ENCODE measurements at regions not wholly inside any gene's neighbourhood (a gene's known extent, or its start where the extent isn't known, plus 50 kb on each side); places are given as distances from the start of the nearest gene placed in this dataset.

- Mint-ChIP-seq H3K27me3 (peaks cover 16% of the 10 kb centered on the region), H3K36me3 (no peaks in the 10 kb centered on the region), H3K4me1 (peaks cover 0 to 3% (median 0%) of the 10 kb centered on the region in 4 donors), H3K9me3 (no peaks in the 10 kb centered on the region), H3K27ac (no peak overlapping the region), H3K4me3 (no peak overlapping the region)
- Histone ChIP-seq H3K27me3 (ENCODE audit: control insufficient read depth, insufficient read depth, low read length) (no peaks in the 10 kb centered on the region), H3K36me3 (ENCODE audit: control insufficient read depth, insufficient read depth, low read length) (no peaks in the 10 kb centered on the region), H3K9me3 (ENCODE audit: control insufficient read depth in 2 of 2, low read length in 2 of 2) (no peaks in the 10 kb centered on the region), H3K4me3 (ENCODE audit: low read depth, low read length) (no peak overlapping the region), H3K27ac (ENCODE audit: insufficient read depth, low read length, poor library complexity, severe bottlenecking) (no peak overlapping the region), H3K4me1 (ENCODE audit: control insufficient read depth, insufficient read depth, low read length, poor library complexity, severe bottlenecking) (no peaks in the 10 kb centered on the region)
- ATAC-seq (ENCODE audit: low read depth in 2 of 2) (no peak), DNase-seq (no peak)
These were observed 75.0 kb upstream of the DHX15 start for GRCh38 chr4:24659241-24659961.

- no peak for DNase-seq
- no peaks in the 10 kb centered on the region for H3K9me3 Mint-ChIP-seq
- peaks cover 12% of the 10 kb centered on the region for H3K27me3 Mint-ChIP-seq
- no peak overlapping the region for H3K27ac ChIP-seq (ENCODE audit: insufficient read depth, low read length, poor library complexity, severe bottlenecking)
- H3K36me3 ChIP-seq (ENCODE audit: control insufficient read depth, insufficient read depth, low read length), result no peaks in the 10 kb centered on the region
- H3K4me3 Mint-ChIP-seq, result no peak overlapping the region
- H3K9me3 ChIP-seq (ENCODE audit: control insufficient read depth in 2 of 2, low read length in 2 of 2), result no peaks in the 10 kb centered on the region
- H3K36me3 Mint-ChIP-seq, result no peaks in the 10 kb centered on the region
- H3K4me1 Mint-ChIP-seq, result peaks cover 0 to 3% (median 0%) of the 10 kb centered on the region in 4 donors
- no peak overlapping the region for H3K27ac Mint-ChIP-seq
- ATAC-seq (ENCODE audit: low read depth in 2 of 2), result no peak
- no peaks in the 10 kb centered on the region for H3K27me3 ChIP-seq (ENCODE audit: control insufficient read depth, insufficient read depth, low read length)
- no peaks in the 10 kb centered on the region for H3K4me1 ChIP-seq (ENCODE audit: control insufficient read depth, insufficient read depth, low read length, poor library complexity, severe bottlenecking)
- no peak overlapping the region for H3K4me3 ChIP-seq (ENCODE audit: low read depth, low read length)
These were observed 77.7 kb upstream of the DHX15 start for GRCh38 chr4:24662056-24662455.

DNA sequence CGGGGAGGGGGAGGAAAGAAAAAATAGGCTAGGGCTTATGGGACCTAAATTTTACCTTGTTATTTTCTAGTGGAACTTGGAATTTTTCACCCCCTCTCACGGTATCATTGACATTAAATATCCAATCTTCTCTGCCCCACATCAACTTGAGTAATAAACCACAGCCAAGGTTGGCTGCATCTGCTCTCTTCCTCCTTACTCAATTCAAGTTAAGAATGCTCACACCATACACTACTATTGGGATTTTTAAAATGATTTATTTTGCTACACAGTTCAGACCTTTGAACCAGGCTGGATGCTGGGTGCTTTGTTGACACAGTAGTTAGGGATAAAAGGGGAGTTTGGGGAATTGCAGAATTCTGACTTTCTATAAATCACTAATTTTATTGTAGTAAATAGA is 78.2 kb upstream of the DHX15 start:
- Histone ChIP-seq H3K27ac (ENCODE audit: insufficient read depth, low read length, poor library complexity, severe bottlenecking) (no peak overlapping the region), H3K9me3 (ENCODE audit: control insufficient read depth in 2 of 2, low read length in 2 of 2) (no peaks in the 10 kb centered on the region), H3K4me3 (ENCODE audit: low read depth, low read length) (no peak overlapping the region), H3K36me3 (ENCODE audit: control insufficient read depth, insufficient read depth, low read length) (no peaks in the 10 kb centered on the region), H3K27me3 (ENCODE audit: control insufficient read depth, insufficient read depth, low read length) (no peaks in the 10 kb centered on the region), H3K4me1 (ENCODE audit: control insufficient read depth, insufficient read depth, low read length, poor library complexity, severe bottlenecking) (no peaks in the 10 kb centered on the region)
- Mint-ChIP-seq H3K27me3 (peaks cover 11% of the 10 kb centered on the region), H3K27ac (no peak overlapping the region), H3K9me3 (no peaks in the 10 kb centered on the region), H3K36me3 (no peaks in the 10 kb centered on the region), H3K4me1 (peaks cover 0 to 3% (median 0%) of the 10 kb centered on the region in 4 donors), H3K4me3 (no peak overlapping the region)
- ATAC-seq (ENCODE audit: low read depth in 2 of 2), result no peak
- no peak for DNase-seq

- DNase-seq (no peak), ATAC-seq (ENCODE audit: low read depth in 2 of 2) (no peak)
- Mint-ChIP-seq H3K27ac (no peak overlapping the region), H3K27me3 (peaks cover 14% of the 10 kb centered on the region), H3K9me3 (peaks cover 0 to 2% (median 0%) of the 10 kb centered on the region in 7 donors), H3K4me3 (no peak overlapping the region), H3K4me1 (no peaks in the 10 kb centered on the region), H3K36me3 (no peaks in the 10 kb centered on the region)
- H3K27ac ChIP-seq (ENCODE audit: insufficient read depth, low read length, poor library complexity, severe bottlenecking), result no peak overlapping the region
- no peaks in the 10 kb centered on the region for H3K4me1 ChIP-seq (ENCODE audit: control insufficient read depth, insufficient read depth, low read length, poor library complexity, severe bottlenecking)
- no peaks in the 10 kb centered on the region for H3K27me3 ChIP-seq (ENCODE audit: control insufficient read depth, insufficient read depth, low read length)
- H3K4me3 ChIP-seq (ENCODE audit: low read depth, low read length), result no peak overlapping the region
- no peaks in the 10 kb centered on the region for H3K9me3 ChIP-seq (ENCODE audit: control insufficient read depth in 2 of 2, low read length in 2 of 2)
- H3K36me3 ChIP-seq (ENCODE audit: control insufficient read depth, insufficient read depth, low read length), result no peaks in the 10 kb centered on the region
These were observed 80.6 kb upstream of the DHX15 start for GRCh38 chr4:24664956-24665355.

GRCh38 chr4:24666316-24666715 is 82.0 kb upstream of the DHX15 start:
- DNase-seq, result no peak
- H3K27me3 Mint-ChIP-seq, result peaks cover 7% of the 10 kb centered on the region
- H3K27ac Mint-ChIP-seq, result no peak overlapping the region
- H3K4me3 Mint-ChIP-seq, result no peak overlapping the region
- H3K36me3 Mint-ChIP-seq, result no peaks in the 10 kb centered on the region
- H3K4me3 ChIP-seq (ENCODE audit: low read depth, low read length), result no peak overlapping the region
- ATAC-seq (ENCODE audit: low read depth in 2 of 2), result no peak
- H3K36me3 ChIP-seq (ENCODE audit: control insufficient read depth, insufficient read depth, low read length), result no peaks in the 10 kb centered on the region
- no peaks in the 10 kb centered on the region for H3K9me3 ChIP-seq (ENCODE audit: control insufficient read depth in 2 of 2, low read length in 2 of 2)
- no peaks in the 10 kb centered on the region for H3K27me3 ChIP-seq (ENCODE audit: control insufficient read depth, insufficient read depth, low read length)
- H3K4me1 Mint-ChIP-seq, result no peaks in the 10 kb centered on the region
- H3K4me1 ChIP-seq (ENCODE audit: control insufficient read depth, insufficient read depth, low read length, poor library complexity, severe bottlenecking), result no peaks in the 10 kb centered on the region
- H3K9me3 Mint-ChIP-seq, result peaks cover 0 to 2% (median 0%) of the 10 kb centered on the region in 7 donors
- no peak overlapping the region for H3K27ac ChIP-seq (ENCODE audit: insufficient read depth, low read length, poor library complexity, severe bottlenecking)

GRCh38 chr4:24666816-24667477 is 82.6 kb upstream of the DHX15 start:
- Histone ChIP-seq H3K4me1 (ENCODE audit: control insufficient read depth, insufficient read depth, low read length, poor library complexity, severe bottlenecking) (no peaks in the 10 kb centered on the region), H3K27ac (ENCODE audit: insufficient read depth, low read length, poor library complexity, severe bottlenecking) (no peak overlapping the region), H3K27me3 (ENCODE audit: control insufficient read depth, insufficient read depth, low read length) (no peaks in the 10 kb centered on the region), H3K36me3 (ENCODE audit: control insufficient read depth, insufficient read depth, low read length) (no peaks in the 10 kb centered on the region), H3K9me3 (ENCODE audit: control insufficient read depth in 2 of 2, low read length in 2 of 2) (no peaks in the 10 kb centered on the region), H3K4me3 (ENCODE audit: low read depth, low read length) (no peak overlapping the region)
- Mint-ChIP-seq H3K27me3 (peaks cover 7% of the 10 kb centered on the region), H3K36me3 (no peaks in the 10 kb centered on the region), H3K27ac (no peak overlapping the region), H3K9me3 (peaks cover 0 to 2% (median 0%) of the 10 kb centered on the region in 7 donors), H3K4me1 (no peaks in the 10 kb centered on the region), H3K4me3 (no peak overlapping the region)
- DNase-seq (no peak), ATAC-seq (ENCODE audit: low read depth in 2 of 2) (no peak)

DNA sequence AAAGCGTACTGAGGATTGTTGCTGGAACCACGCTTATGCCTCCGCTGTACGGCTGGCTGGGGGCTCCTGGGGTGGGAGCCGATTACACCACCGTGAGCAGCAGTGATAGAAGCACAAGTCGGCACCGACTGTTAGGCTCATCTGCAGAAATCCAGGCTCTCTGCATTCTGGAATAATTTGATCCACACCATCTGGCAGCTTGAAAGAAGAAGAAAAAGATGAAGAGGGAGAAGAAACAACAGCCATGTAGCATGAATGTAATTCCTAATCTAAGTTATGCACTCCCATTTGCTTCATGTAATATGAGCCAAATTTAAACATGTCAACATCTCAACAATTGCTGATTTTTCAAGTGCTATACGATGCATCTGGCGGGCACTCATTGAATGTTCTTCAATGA is 84.6 kb upstream of the DHX15 start:
- Mint-ChIP-seq H3K9me3 (peaks cover 0 to 2% (median 0%) of the 10 kb centered on the region in 7 donors), H3K27ac (no peak overlapping the region), H3K4me1 (no peaks in the 10 kb centered on the region), H3K36me3 (no peaks in the 10 kb centered on the region), H3K27me3 (peaks cover 7% of the 10 kb centered on the region), H3K4me3 (no peak overlapping the region)
- H3K27ac ChIP-seq (ENCODE audit: insufficient read depth, low read length, poor library complexity, severe bottlenecking), result no peak overlapping the region
- H3K27me3 ChIP-seq (ENCODE audit: control insufficient read depth, insufficient read depth, low read length), result no peaks in the 10 kb centered on the region
- no peak for ATAC-seq (ENCODE audit: low read depth in 2 of 2)
- H3K4me1 ChIP-seq (ENCODE audit: control insufficient read depth, insufficient read depth, low read length, poor library complexity, severe bottlenecking), result no peaks in the 10 kb centered on the region
- H3K4me3 ChIP-seq (ENCODE audit: low read depth, low read length), result no peak overlapping the region
- no peaks in the 10 kb centered on the region for H3K9me3 ChIP-seq (ENCODE audit: control insufficient read depth in 2 of 2, low read length in 2 of 2)
- no peak for DNase-seq
- H3K36me3 ChIP-seq (ENCODE audit: control insufficient read depth, insufficient read depth, low read length), result no peaks in the 10 kb centered on the region

DNA sequence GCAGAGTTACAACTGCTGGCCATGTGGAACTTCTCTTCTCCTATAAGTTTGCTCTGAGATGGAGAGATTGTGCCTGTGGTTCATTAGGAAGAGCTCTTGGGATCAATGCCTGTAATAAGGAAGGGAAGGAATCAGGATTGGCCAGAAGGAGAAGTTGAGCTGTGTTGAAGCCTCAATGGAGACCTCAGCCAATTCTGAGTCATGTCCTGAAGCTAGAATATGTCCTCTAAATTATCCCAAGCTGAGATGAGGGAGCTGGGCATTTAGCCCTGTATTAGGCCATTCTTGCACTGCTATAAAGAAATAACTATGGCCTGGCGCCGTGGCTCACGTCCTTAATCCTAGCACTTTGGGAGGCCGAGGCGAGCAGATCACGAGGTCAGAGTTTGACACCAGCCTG is 85.4 kb upstream of the DHX15 start:
- no peak overlapping the region for H3K4me3 ChIP-seq (ENCODE audit: low read depth, low read length)
- Mint-ChIP-seq H3K27ac (no peak overlapping the region), H3K4me1 (no peaks in the 10 kb centered on the region), H3K36me3 (no peaks in the 10 kb centered on the region), H3K27me3 (peaks cover 7% of the 10 kb centered on the region), H3K9me3 (peaks cover 0 to 5% (median 0%) of the 10 kb centered on the region in 7 donors), H3K4me3 (no peak overlapping the region)
- H3K27me3 ChIP-seq (ENCODE audit: control insufficient read depth, insufficient read depth, low read length), result no peaks in the 10 kb centered on the region
- no peak overlapping the region for H3K27ac ChIP-seq (ENCODE audit: insufficient read depth, low read length, poor library complexity, severe bottlenecking)
- DNase-seq (no peak), ATAC-seq (ENCODE audit: low read depth in 2 of 2) (no peak)
- no peaks in the 10 kb centered on the region for H3K4me1 ChIP-seq (ENCODE audit: control insufficient read depth, insufficient read depth, low read length, poor library complexity, severe bottlenecking)
- H3K36me3 ChIP-seq (ENCODE audit: control insufficient read depth, insufficient read depth, low read length), result no peaks in the 10 kb centered on the region
- no peaks in the 10 kb centered on the region for H3K9me3 ChIP-seq (ENCODE audit: control insufficient read depth in 2 of 2, low read length in 2 of 2)
